Spleen (tissue), 7 donors: ENCODE measurements at regions not wholly inside any gene's neighbourhood (a gene's known extent, or its start where the extent isn't known, plus 50 kb on each side); places are given as distances from the start of the nearest gene placed in this dataset.

Experiments used
- CTCF ChIP-seq, 11 experiments: fragments of 200-600 bp in 7 of 11; fragments of 450-650 bp in 4 of 11; sonication (generic) in 4 of 11; IDR thresholded peaks in 8 of 11; conservative IDR thresholded peaks in 3 of 11; 1 replicate in 7 of 11; 2 replicates in 4 of 11; pipeline versions ENCODE4 v1.4.0 to v1.8.0; 2016 to 2021; ENCODE audit warnings: antibody characterized with exemption in 11 of 11, inconsistent platforms in 4 of 11, mild to moderate bottlenecking in 1 of 11
- POLR2A ChIP-seq, 3 donors: fragments of 450-650 bp; IDR thresholded peaks; one replicate each; pipeline ENCODE4 v1.5.1; 2017; ENCODE audit warnings: antibody characterized with exemption in 3 of 3, mild to moderate bottlenecking in 1 of 3
- POLR2AphosphoS5 ChIP-seq, 3 donors: sonication (generic); formaldehyde crosslinking; IDR thresholded peaks; one replicate each; pipeline ENCODE4 v1.5.1; 2017; ENCODE audit warnings: antibody characterized with exemption in 3 of 3
- donor health status: DM: no; HTN: no; CAD: no; lungs with moderate emphysema.
- donor health status: DM: no; HTN: no; CAD: no.
- donor health status: DM: no; HTN: no; CAD: no.

DNA sequence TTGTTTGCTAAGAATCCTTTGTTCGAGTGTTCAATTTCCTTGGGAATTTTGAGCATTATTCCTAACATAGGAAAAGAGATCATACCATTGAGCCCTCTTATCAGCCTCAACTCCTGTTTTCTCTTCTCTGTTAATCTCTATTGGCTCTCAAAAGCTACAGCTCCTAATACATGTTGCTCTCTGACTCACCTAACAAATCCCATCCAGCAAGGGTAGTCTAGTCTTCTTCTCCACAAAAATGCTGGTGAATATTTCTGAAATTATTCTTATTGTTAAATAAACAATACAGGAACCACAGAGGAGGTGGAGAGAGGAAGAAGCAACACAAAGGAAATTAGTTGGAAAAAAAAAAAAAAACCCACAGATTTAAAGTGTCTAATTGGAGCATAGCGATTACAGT lies 325.8 kb upstream of the NAALADL2 start:
- TF ChIP-seq CTCF (IDR thresholded peaks at IDR 0.05 in 8 of 11, conservative IDR thresholded peaks at IDR 0.05 in 3 of 11) (no peak), POLR2A (IDR thresholded peaks at IDR 0.05) (no peak), POLR2AphosphoS5 (IDR thresholded peaks at IDR 0.05) (no peak)
